Suppressor macrophage (primary cell): ENCODE measurements at regions not wholly inside any gene's neighbourhood (a gene's known extent, or its start where the extent isn't known, plus 50 kb on each side); places are given as distances from the start of the nearest gene placed in this dataset.

Source experiments
- DNase-seq, 4 experiments: peaks; one replicate each; pipeline ENCODE4 v3.0.0-alpha.2; 2020 to 2022

DNA sequence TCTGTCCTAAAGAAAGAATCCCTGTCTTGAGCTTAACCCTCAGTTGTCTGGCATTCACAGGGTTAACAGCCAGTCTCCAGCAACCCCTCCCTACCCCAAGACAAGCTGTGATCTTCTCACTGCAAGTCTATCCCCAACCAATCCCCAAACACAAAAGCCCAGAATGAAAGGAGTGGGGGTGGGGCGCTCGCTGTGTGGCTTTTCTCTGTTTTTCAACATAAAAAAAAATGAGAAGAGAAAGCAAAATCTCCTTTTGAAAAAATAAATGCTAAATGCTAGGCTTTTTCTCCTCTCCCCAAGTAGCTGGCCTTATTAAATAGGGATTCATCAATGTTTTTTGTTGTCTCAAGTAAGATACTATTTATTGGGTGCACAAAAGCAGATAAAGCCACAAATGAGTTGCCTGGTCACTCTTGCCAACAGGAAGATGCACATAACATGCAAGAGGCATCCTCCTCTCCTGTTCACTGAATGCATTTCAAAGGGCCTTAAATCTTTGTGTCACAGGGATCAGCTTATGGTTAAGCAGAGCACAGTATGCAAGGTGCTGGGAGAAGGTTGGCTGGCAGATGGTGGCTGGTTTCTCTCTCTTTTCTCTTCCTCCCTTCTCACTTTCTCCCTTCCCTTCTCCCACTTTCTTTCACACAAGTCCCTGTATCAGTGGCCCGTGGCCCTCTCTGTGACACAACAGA, 225.6 kb downstream of the CMPK2 start:
- DNase-seq = no peak

DNA sequence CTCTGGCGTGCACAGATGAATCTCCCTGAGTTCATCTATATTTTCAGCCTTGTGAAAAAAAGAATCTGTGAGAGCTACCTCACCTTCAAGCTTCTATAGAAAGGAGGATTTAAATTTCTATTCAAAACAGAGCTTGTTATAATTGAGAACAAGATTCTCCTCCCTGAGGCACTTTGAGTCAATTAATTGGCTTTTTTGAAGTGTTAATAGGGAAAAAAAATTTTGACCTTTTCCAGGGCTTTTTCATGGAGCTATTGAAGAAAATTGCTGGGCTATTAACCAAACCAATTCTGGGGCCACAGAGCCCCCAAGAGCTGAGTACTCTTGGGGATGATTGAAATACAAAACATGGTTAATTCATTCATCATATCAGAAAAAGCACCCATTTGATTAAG, 225.1 kb downstream of the CMPK2 start:
- no peak for DNase-seq

DNA sequence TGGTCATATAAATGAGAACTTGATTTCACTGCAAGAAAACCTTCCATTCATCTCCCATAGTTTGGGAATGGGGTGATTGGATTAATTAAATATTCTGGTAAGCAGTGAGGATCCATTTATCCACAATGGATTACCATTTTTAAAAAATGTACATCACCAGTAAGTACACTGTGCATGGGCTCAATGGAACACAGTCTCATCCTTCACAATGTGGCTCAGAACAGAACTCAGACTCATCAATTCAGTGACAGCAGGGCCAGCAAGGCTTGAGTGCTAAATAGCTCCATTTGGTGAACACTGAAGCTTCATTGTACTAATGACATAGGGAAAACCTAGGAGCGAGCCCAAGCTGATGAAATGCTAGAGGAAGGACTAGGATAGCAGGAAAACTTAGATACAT, 223.8 kb downstream of the CMPK2 start:
- DNase-seq = no peak

DNA sequence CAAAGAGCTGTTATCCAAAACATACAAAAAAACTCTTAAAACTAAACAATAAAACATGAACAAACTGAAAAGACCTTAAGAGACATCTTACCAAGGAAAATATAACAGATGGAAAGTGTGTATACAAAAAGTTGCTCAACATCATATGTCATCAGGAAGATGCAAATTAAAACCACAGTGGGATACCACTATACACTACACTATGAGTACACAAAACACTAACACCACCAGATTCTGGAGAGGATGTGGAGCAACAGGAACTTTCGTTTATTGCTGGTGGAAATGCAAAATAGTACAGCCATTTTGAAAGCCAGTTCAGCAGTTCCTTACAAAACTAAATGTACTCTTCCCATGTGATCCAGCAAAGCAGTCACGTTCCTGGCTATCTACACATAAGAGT, 221.4 kb downstream of the CMPK2 start:
- no peak for DNase-seq

DNA sequence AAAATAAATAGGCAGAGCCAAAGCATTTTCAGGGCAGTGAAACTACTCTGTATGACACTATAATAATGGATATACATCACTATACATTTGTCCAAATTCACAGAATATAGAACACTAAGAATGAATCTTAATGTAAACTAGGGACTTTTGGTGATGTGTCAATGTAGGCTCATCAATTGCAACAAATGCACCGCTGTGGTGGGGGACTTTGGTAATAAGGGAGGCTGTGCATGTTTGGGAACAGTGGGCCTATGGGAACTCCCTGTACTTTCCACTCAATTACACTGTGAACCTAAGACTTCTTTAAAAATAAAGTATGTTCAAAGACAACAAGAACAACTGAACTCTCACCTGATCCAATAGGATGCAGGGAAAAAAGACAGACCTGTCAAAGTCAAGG, 220.7 kb downstream of the CMPK2 start:
- DNase-seq = no peak

DNA sequence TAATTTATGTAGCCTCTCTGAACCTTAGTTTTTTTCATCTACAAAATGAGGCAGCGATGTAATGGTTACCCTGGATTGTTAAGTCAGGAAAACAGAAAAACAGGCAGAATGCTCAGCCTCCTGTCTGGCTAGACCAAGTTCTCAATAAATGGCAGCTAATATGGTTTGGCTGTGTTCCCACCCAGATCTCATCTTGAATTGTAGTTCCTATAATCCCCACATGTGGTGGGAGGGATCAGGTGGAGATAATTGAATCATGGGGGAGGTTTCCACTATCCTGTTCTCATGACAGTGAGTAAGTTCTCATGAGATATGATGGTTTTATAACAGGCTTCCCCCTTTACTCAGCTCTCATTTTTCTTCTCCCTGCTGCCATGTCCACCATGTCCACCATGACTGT, 220.0 kb downstream of the CMPK2 start:
- DNase-seq = no peak

DNA sequence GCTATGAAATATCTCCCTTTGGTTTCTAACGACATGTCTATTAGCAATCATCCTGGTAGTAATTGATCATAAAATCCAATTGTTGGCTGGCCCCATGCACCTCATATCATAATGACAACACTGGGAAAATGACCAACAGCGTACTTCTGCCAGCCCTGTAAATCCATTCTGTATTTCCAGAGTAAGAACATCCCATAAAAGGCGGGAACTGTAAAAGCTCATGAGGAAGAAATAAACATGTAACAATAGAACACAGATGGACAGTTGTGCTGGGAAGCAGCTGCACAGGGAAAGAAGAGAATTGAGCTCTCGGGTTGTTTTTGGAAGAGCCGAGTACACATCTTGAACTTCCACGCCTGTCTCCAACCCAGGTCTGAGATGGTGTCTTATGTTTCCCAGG, 218.7 kb downstream of the CMPK2 start:
- no peak for DNase-seq

DNA sequence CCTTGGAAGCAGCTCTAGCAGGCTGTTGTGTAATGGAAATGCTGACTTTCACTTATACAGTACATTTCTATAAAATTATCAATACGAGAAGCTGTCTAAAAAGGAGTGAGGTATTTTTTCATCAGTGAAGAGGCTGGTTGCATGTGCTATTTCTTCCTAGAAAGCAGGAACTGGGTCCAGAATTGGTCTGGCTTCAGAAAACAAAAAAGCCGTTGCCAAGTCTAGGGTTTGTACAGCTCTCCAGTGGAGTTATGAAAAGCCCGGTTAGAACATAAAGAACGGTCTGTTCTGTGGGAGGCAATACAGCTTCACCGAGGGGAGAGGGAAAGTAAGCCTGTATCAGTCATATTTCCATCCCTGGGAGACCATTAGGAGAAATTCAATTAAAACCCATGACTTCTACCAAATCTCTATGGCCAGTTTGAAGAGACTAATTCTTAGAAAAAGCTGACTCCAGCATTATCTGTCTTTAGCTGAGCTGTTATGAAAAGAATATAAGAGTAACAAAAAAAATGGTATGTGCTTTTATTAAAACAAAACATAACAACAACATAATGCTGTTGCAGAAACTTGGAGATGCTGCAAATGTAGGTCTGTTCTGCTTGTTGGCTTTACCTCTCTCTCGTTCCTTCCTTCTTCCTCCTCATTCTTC, 217.0 kb downstream of the CMPK2 start:
- DNase-seq = no peak

DNA sequence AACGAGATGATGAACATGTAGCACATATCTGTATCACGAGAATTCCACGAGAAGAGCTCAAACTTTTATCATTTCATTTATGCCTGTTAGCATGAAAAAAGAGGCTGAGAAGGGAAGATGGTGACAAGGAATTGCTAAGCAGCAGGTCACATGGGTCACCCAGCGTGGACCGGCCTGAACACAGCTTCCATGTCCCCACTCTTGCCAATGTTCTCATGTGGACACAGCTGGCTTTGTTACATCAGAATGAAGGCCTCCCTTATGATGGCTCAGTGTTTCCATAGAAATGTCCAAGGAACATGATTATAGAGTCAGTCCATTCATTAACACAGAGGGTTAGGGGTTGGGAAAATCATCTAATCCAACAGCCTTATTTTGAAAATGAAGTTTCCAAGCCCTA, 215.4 kb downstream of the CMPK2 start:
- no peak for DNase-seq

DNA sequence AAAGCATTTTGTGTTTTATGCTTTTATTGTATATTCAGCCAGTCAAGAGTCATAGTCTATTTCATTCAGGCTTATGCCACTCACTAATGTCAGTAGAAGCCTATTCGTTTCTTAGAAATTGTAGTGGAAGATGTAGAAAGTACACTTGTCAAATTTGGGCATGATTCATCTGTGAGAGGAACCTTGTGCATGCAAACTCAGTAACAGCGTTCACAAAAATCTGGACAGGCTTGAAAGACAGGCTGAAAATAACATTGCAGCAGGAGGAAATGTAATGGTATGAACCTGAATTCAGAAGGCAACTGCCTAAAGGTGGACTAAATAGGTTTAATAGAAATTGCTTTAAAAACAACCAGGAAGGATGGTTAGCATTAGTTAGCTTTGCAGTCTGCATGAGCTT, 213.5 kb downstream of the CMPK2 start:
- DNase-seq = no peak

DNA sequence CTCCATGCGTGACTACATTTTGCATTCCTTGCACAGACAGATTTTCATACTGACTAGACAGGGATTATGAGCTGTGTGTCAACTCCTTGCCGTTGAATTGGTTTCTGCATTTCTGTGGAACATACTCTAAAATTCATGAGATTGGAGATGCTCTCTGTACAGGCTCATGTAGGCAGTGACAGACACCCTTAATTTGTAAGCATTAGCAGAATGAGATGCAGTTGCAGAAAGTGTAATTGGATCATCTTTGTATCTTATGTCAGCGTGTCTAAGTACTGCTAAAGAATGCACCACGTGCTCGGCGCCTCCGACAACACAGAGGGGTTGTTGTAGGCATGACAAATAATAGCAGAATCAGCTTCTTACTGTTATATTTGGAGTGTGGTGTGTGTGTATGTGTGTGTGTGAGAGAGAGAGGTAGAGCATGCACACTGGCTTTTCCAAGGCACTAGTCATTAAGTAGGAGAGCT, 212.4 kb downstream of the CMPK2 start:
- DNase-seq = no peak

DNA sequence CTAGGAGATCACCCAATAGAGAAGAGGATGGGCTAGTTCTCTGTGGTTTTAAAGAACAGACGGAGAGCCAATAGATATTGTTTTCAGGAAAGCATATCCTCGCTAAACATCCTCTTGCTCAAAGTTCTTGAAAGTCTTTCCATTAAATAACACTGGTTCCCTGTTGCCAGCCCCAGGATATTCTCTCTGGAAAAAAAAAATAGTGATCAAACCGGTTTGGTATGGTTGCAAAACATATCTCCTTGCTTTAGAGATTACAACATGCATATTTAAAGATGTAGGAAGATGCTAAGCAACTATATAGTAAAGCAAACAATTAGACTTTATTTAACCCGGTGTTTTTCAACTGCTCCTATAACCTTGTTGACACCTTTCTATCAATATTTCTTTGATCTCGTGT, 211.4 kb downstream of the CMPK2 start:
- no peak for DNase-seq

DNA sequence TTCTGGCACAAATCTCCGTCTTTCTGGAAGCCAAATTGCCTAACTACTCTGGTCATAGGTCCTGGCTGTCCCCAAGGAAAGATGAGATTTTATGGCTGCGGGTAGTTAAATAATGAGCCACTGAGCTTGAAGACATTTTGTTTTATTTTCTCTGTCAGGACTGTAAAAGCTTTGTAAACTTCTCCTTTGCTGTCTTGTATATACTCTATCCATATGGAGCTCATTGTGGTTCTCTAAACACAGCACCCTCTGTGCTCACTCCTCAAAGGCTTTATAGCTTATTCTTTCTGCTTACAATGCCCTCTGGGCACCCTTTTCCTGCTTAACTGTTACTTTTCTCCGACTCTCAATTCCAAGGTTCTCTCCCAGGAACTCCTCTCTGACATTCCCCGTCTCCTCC, 209.1 kb downstream of the CMPK2 start:
- no peak for DNase-seq

DNA sequence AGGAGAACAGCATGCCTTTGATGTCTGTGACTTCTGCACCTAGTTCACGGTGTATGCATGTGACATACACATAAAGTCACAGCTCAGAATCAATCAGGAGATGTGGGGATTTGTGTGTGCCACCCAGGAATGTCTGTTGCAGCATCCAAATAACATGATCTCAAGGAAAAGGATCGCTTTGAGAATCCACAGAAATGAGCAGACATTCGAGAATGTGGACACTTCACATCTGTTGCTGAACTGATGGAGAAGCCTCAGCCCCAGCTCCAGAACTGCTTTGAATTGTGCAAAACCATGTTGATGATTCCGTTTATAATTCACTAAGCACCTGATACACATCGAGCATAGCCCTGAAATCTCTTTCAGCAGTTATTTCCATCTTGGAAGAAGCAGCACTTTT, 208.6 kb downstream of the CMPK2 start:
- no peak for DNase-seq

DNA sequence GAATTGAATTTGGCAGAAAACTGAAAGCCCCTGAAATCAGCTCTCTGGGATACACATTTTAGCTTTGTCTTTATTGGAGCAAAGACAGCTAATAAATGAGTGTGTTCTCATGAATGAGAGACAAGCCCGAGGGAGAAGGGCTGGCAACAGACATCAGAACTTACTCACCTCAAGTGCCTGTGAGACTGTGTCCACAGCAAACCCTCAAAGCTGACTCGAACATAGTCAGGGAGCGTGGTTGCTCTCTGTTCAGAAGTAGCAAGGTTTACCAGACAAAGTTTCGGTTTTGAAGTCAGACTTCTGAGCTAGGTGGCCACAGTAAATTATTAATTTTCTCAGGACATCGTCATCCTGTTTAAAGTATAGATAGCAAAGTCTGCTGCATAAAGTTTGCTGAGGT, 207.9 kb downstream of the CMPK2 start:
- DNase-seq = no peak

DNA sequence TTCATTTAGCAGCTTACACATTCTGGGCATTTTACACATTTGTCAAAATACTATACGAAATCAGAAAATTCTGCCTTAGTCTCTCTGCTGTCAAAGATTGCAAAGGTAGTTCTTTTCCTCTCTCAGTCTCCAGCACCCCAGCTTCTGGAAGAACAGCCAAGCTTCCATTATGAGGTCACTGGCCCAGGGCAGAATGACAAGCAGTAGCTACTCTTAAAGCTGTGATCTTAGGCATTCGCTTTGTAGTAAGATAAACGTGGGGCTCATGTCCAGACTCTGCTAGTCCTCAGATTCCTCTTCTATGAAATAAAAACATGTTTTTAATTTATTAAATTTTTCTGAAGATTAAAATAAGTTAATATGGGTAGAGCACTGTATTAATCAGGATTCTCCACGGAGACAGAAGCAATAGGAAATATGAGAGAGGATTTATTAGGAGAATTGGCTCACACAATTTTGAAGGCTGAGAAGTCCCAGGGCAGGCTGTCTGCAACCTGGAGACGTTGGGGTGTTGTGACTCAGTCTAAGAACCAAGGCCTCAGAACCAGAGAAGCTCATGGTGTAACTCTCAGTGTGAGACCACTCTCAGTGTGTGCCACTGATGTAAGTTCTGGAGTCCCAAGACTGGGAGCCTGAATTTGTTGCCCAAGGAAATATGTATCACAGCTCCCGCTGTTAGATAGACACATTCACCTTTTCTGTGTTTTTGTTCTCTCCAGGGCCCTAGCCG, 201.2 kb downstream of the CMPK2 start:
- DNase-seq = no peak

DNA sequence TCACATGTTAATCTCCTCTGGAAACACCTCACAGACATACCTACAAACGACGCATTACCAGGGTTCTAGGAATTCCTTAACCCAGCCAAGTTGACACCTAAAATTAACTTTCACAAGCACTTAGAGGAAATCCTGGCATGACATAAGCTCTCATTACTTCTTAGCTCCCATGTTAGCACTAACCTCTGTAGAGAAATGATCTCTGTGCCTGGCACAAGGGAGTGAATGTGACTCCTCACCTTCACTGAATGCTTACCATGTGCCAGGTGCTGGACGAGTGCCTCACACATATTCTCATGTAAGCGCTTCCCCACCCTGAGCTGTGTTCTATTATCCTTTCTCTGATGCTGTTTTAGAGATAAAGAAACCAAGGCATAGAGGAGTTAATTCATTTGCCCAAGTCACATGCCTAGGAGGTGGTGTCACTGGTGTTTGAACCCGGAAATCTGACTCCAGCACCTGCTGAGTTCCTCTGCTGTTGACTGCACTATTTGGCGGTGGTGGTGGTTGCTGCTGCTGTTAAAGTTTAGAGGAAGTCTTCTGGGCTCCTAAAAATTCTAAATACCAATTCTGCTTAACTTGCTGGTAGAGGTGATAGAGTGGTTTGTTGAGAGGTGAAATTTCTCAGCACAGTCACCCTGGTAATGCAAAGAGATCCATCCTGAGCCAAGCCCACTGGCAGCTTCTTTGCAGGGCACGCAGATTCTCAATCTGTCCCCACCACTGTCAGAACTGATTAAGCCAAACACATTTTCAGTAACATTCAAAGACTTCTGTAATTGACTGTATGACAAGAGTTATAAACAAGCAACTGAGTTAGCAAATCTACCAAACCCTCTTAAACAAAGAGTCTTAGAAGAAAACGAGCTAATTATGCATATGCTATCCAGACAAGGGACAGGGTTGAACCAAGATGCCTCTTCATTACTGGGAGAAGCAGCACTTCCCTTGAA, 200.3 kb downstream of the CMPK2 start:
- no peak for DNase-seq

DNA sequence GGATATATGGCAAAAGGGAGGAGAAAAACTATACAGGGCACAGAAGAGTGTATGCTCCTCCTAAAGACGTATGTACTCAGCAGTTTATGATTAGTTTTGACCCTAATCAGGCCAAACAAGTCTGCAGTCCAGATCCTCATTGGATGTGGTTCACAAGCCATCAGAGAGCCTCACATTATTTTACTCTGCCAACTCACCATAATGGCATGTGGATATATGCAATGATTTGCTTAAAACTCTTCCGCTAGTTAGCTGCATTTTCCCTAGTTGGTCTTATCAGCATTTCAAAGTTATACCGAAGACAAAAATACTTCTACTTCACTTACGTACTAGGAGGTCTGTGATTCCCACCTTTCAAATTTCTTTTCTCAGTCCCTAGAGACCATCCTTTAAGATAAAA, 198.4 kb downstream of the CMPK2 start:
- no peak for DNase-seq

DNA sequence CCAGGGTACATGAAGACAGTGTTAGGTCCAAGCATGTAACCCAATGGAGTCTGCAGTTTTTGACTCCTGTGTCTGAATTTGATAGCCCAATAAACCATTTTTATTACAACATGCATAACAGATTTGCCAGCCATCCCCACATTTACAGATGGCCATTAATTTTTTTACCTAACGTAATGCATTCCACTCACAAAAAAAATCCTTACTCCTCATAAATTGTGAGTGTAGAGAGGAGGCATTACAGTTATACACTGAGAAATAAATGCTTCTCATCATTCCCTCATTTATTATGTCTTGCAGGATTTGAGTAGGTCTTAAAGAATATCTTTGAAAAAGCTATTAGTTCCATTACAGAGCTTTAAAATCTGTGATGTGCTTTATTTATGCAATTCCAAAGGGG, 193.8 kb downstream of the CMPK2 start:
- no peak for DNase-seq

DNA sequence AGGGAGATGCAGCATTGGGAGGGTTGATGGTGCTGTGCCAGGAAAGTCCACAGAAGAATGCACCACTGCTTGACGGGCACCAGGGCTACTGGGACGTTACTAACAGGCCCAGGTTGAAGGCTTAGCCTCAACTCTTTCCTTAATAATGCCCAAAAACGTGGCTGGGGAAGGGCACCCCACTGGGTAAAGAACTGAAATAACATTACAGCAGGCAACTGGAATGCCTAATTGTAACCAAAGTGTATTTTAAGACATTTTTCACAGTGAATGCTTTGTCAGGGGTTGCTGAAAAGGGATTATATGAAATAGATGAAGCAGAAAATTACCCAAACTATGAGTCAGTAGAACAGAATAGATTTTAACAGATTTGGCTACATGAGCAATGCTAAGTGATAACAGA, 191.3 kb downstream of the CMPK2 start:
- no peak for DNase-seq

DNA sequence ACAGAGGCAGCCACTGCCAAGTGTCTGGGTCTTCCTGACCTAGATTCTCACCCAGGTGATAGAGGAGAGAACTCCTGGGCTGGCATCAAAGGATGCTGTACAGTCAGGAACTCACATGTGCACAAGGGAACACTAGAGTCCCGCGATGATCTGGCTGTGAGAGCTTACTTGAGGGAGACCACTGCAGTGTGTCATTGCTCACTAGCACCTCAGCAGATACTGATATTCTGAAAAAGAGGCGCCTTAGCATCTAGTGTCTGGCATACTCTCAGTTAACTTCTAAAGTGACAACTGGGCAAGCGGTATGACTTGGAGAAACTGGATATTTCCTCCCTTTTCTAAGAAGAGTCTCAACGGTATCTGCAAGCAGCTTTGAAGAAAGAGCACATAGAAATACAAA, 189.9 kb downstream of the CMPK2 start:
- no peak for DNase-seq

DNA sequence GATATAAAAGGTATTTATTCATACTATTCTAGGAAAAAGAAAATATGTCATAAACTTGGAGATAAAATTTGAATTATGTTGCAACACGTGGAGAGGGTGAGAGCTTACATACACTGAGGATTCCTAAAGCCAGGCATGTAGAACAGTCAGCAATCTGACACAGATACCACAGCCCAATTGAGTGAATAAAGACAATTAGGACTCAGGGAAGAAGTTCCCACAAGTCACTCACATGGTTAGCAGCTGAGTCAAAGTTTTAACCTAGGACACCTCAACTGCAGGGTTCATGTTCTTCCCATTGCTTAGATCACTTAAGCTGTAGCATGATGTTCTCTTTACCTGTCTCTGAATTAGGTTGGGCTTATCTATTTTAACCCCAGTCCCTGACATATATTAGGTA, 189.5 kb downstream of the CMPK2 start:
- no peak for DNase-seq

DNA sequence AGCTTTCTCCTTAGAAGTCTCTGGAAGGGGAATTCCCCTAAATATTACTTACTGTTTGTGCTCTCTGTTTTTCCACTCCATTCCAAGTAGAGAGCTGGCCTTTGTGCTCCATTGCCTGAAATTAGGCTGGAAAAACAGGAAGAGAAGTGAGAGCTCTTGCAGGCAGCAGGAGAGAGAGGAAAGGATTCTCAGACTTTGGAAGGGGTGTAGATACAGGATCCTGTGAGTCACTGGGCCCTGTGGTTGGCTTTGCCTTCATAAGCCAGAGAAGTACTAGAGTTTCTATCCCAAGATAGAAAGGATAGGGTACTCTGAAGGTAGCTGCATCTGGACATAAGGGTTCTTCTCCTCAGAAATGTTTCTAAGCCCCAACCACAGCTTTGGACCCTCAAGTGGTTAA, 188.9 kb downstream of the CMPK2 start:
- no peak for DNase-seq
